WTC11 (cell line): ENCODE measurements at regions not wholly inside any gene's neighbourhood (a gene's known extent, or its start where the extent isn't known, plus 50 kb on each side); places are given as distances from the start of the nearest gene placed in this dataset.
A peak's percentile ranks its signal among the peaks of the same experiment; 100 is the strongest.
"Not testable (repeated sequence)": the region's sequence is repeated elsewhere in the genome, so short reads cannot be mapped to it uniquely, and the experiment has no call there.

ENCODE experiments used
- ATAC-seq: fragments of 200-7000 bp; cut with Tn5 transposase; 2 replicates; pipeline ENCODE4 v1.10.0; 2021; ENCODE audit warnings: mild to moderate bottlenecking, moderate library complexity
- CTCF ChIA-PET: fragments of 300-600 bp; sonication (Branson Sonifier 250); formaldehyde crosslinking; loops from one replicate; lab custom pipeline; 2021; ENCODE audit warnings: antibody characterized with exemption; lab: Charles Lee
- POLR2A ChIA-PET: fragments of 350-600 bp; sonication (Branson Sonifier 250); formaldehyde crosslinking; loops from one replicate; lab custom pipeline; 2021; ENCODE audit warnings: antibody characterized with exemption; lab: Charles Lee
- DNase-seq: peaks from one replicate; pipeline ENCODE4 v3.0.0; 2021; ENCODE audit warnings: low spot score
- H3K27ac Mint-ChIP-seq: 2 replicates; pipeline ENCODE4 v1.8.0; 2021; ENCODE audit warnings: mixed read lengths
- H3K27me3 Mint-ChIP-seq: 2 replicates; pipeline ENCODE4 v1.8.0; 2021; ENCODE audit warnings: low read depth, mild to moderate bottlenecking, moderate library complexity, mixed read lengths
- H3K36me3 Mint-ChIP-seq: 2 replicates; pipeline ENCODE4 v1.8.0; 2021; ENCODE audit warnings: mixed read lengths
- H3K4me1 Mint-ChIP-seq: 2 replicates; pipeline ENCODE4 v1.8.0; 2022; ENCODE audit warnings: mixed read lengths
- H3K4me3 Mint-ChIP-seq: 2 replicates; pipeline ENCODE4 v1.8.0; 2021; ENCODE audit warnings: mild to moderate bottlenecking, moderate library complexity, mixed read lengths
- H3K9me3 Mint-ChIP-seq: 2 replicates; pipeline ENCODE4 v1.8.0; 2021; ENCODE audit warnings: mixed read lengths
- CREM ChIP-seq: sonication (generic); formaldehyde crosslinking; IDR thresholded peaks from 2 replicates; pipeline ENCODE4 v1.8.1; 2022; ENCODE audit warnings: mild to moderate bottlenecking, missing genetic modification reagents, moderate library complexity
- GTF2I ChIP-seq: fragments of 250-450 bp; sonication (Bioruptor Pico); conservative IDR thresholded peaks from 2 replicates; pipeline ENCODE4 v1.4.0; 2021; ENCODE audit warnings: mild to moderate bottlenecking
- IRF2 ChIP-seq: sonication (generic); formaldehyde crosslinking; IDR thresholded peaks from 2 replicates; pipeline ENCODE4 v1.8.0; 2022; ENCODE audit warnings: low read depth, missing genetic modification reagents, borderline replicate concordance
- MXD4 ChIP-seq: fragments of 250-450 bp; sonication (Bioruptor Pico); IDR thresholded peaks from 2 replicates; pipeline ENCODE4 v1.8.0; 2021; ENCODE audit warnings: mild to moderate bottlenecking, moderate library complexity, borderline replicate concordance
- NFYB ChIP-seq: sonication (generic); formaldehyde crosslinking; conservative IDR thresholded peaks from 2 replicates; pipeline ENCODE4 v1.8.0; 2022; ENCODE audit warnings: low read depth, missing genetic modification reagents
- ZNF121 ChIP-seq: sonication (generic); formaldehyde crosslinking; IDR thresholded peaks from 2 replicates; pipeline ENCODE4 v1.8.0; 2023; ENCODE audit warnings: missing genetic modification reagents
- ZNF416 ChIP-seq: fragments of 250-450 bp; sonication (Bioruptor Pico); IDR thresholded peaks from 2 replicates; pipeline ENCODE4 v1.9.0; 2021; ENCODE audit warnings: mild to moderate bottlenecking, inconsistent platforms
- TF ChIP-seq, protein P1 (sequence below): sonication (generic); formaldehyde crosslinking; IDR thresholded peaks from 2 replicates; pipeline ENCODE4 v1.8.0; 2022; ENCODE audit warnings: mild to moderate bottlenecking, missing genetic modification reagents
- TF ChIP-seq, protein P2 (sequence below): sonication (generic); formaldehyde crosslinking; IDR thresholded peaks from 2 replicates; pipeline ENCODE4 v1.8.1; 2023; ENCODE audit warnings: mild to moderate bottlenecking, missing genetic modification reagents, borderline replicate concordance
- TF ChIP-seq, protein P3 (sequence below): sonication (generic); formaldehyde crosslinking; IDR thresholded peaks from 2 replicates; pipeline ENCODE4 v1.8.0; 2023; ENCODE audit warnings: missing genetic modification reagents, mild to moderate bottlenecking, borderline replicate concordance

DNA sequence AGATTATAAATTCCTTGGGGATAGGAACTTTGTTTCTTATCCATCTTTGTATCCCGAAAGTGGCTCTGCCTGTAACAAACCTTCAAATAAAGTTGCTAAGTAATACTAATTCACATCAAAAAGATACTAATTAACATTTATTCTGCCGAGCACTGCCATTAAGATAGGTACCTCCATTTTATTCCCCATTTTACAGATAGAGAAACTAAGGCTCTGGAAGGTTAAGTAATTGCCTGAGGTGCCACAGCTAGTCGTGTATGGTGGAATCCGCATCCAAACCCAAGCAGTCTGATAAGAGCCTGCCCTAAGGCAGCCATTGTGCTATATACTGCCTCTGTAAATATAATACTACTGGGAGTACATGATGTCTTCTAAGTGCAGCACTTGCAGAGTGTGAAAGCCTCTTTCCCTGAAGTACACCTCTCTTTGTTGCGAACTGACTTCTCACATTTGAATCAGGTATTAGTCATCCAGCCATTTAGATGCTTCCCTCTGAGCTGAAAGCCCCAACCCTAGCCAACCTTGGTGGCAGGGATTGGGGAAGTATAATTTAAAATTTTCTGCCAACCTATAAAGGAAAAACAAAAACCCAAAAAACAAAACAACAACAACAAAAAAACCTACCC lies 78.5 kb upstream of the CHD2 start:
- H3K27me3 Mint-ChIP-seq: no peaks in the 10 kb centered on the region
- POLR2A ChIA-PET: interaction anchor here (0.7 to 4.8 kb wide), 7 partner anchors 9 to 82 kb away, joined by 3 to 41 read pairs (median 17); no protein-coding TSS in a partner anchor
- DNase-seq: no peak
- CTCF ChIA-PET: interaction anchor here (1.2 to 2.0 kb wide), 4 partner anchors 10 to 60 kb away, joined by 3 to 14 read pairs (median 7); no protein-coding TSS in a partner anchor
- peaks cover 79% of the 10 kb centered on the region for H3K4me1 Mint-ChIP-seq
- H3K9me3 Mint-ChIP-seq: no peaks in the 10 kb centered on the region
- no peaks in the 10 kb centered on the region for H3K36me3 Mint-ChIP-seq
- TF ChIP-seq, protein P1, sequence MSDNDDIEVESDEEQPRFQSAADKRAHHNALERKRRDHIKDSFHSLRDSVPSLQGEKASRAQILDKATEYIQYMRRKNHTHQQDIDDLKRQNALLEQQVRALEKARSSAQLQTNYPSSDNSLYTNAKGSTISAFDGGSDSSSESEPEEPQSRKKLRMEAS (CRISPR knock-in tag): no peak
- TF ChIP-seq CREM (no peak), GTF2I (CRISPR knock-in tag) (no peak)
- TF ChIP-seq, protein P2, sequence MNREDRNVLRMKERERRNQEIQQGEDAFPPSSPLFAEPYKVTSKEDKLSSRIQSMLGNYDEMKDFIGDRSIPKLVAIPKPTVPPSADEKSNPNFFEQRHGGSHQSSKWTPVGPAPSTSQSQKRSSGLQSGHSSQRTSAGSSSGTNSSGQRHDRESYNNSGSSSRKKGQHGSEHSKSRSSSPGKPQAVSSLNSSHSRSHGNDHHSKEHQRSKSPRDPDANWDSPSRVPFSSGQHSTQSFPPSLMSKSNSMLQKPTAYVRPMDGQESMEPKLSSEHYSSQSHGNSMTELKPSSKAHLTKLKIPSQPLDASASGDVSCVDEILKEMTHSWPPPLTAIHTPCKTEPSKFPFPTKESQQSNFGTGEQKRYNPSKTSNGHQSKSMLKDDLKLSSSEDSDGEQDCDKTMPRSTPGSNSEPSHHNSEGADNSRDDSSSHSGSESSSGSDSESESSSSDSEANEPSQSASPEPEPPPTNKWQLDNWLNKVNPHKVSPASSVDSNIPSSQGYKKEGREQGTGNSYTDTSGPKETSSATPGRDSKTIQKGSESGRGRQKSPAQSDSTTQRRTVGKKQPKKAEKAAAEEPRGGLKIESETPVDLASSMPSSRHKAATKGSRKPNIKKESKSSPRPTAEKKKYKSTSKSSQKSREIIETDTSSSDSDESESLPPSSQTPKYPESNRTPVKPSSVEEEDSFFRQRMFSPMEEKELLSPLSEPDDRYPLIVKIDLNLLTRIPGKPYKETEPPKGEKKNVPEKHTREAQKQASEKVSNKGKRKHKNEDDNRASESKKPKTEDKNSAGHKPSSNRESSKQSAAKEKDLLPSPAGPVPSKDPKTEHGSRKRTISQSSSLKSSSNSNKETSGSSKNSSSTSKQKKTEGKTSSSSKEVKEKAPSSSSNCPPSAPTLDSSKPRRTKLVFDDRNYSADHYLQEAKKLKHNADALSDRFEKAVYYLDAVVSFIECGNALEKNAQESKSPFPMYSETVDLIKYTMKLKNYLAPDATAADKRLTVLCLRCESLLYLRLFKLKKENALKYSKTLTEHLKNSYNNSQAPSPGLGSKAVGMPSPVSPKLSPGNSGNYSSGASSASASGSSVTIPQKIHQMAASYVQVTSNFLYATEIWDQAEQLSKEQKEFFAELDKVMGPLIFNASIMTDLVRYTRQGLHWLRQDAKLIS (CRISPR knock-in tag): no peak
- H3K4me3 Mint-ChIP-seq: peak overlapping the region; percentile 24
- no peak for ATAC-seq
- H3K27ac Mint-ChIP-seq: peak overlapping the region; percentile 47

DNA sequence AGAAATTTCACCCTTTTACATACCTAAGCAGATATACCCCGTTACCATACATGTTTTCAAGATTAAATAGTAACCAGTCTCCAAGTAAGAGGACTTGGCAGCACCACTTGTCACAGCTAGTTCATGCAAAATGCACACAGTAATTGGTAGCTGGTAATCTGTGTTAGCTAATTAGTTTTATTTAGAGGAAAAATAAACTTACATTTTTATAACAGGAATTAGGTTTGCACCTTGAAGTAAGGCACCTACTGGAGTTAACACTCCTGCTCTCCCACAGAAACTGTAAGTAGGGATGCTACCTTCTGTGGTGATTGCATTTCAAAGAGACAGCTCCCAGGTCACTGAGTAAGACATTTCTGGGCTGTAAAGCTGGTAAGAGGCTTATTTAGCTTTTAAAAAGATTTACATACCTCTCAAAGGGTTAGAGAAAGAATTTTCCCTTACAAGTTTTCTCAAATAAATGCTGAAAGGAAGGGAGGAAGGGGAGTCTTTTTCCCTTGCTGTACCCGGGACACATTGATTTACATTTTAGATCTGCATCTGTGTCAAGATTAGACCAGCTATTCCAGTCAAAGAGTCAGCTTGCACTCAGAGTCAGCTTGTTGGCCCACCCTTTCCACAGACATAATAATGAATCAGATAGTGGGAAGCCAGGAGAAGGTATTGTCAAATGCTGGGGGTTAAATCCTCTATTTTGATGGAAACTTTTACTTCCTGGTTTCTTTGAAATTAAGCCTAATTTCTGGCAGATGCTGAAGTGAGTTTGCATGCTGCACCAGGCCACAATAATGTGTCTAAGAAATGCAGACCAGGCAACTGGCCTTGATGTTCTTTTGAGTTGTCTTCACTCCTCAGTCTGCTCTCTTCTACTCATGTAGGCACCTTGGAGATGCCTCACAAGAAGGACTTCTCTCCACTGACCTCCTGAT lies 77.6 kb upstream of the CHD2 start:
- H3K27me3 Mint-ChIP-seq: no peaks in the 10 kb centered on the region
- H3K4me3 Mint-ChIP-seq: peak overlapping the region; percentile 24
- DNase-seq (no peak), ATAC-seq (peak; percentile 33)
- TF ChIP-seq, protein P3, sequence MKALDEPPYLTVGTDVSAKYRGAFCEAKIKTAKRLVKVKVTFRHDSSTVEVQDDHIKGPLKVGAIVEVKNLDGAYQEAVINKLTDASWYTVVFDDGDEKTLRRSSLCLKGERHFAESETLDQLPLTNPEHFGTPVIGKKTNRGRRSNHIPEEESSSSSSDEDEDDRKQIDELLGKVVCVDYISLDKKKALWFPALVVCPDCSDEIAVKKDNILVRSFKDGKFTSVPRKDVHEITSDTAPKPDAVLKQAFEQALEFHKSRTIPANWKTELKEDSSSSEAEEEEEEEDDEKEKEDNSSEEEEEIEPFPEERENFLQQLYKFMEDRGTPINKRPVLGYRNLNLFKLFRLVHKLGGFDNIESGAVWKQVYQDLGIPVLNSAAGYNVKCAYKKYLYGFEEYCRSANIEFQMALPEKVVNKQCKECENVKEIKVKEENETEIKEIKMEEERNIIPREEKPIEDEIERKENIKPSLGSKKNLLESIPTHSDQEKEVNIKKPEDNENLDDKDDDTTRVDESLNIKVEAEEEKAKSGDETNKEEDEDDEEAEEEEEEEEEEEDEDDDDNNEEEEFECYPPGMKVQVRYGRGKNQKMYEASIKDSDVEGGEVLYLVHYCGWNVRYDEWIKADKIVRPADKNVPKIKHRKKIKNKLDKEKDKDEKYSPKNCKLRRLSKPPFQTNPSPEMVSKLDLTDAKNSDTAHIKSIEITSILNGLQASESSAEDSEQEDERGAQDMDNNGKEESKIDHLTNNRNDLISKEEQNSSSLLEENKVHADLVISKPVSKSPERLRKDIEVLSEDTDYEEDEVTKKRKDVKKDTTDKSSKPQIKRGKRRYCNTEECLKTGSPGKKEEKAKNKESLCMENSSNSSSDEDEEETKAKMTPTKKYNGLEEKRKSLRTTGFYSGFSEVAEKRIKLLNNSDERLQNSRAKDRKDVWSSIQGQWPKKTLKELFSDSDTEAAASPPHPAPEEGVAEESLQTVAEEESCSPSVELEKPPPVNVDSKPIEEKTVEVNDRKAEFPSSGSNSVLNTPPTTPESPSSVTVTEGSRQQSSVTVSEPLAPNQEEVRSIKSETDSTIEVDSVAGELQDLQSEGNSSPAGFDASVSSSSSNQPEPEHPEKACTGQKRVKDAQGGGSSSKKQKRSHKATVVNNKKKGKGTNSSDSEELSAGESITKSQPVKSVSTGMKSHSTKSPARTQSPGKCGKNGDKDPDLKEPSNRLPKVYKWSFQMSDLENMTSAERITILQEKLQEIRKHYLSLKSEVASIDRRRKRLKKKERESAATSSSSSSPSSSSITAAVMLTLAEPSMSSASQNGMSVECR: no peak
- TF ChIP-seq MXD4 (CRISPR knock-in tag) (no peak), ZNF121 (CRISPR knock-in tag) (no peak), ZNF416 (no peak), IRF2 (CRISPR knock-in tag) (no peak)
- H3K36me3 Mint-ChIP-seq: no peaks in the 10 kb centered on the region
- H3K27ac Mint-ChIP-seq: peak overlapping the region; percentile 80
- peaks cover 76% of the 10 kb centered on the region for H3K4me1 Mint-ChIP-seq
- ChIA-PET CTCF (interaction anchor here (1.2 to 2.0 kb wide), 4 partner anchors 9 to 59 kb away, joined by 3 to 14 read pairs (median 7); no protein-coding TSS in a partner anchor), POLR2A (interaction anchor here (0.5 to 4.8 kb wide), 8 partner anchors 9 to 716 kb away, joined by 3 to 34 read pairs (median 3); no protein-coding TSS in a partner anchor)
- no peaks in the 10 kb centered on the region for H3K9me3 Mint-ChIP-seq

DNA sequence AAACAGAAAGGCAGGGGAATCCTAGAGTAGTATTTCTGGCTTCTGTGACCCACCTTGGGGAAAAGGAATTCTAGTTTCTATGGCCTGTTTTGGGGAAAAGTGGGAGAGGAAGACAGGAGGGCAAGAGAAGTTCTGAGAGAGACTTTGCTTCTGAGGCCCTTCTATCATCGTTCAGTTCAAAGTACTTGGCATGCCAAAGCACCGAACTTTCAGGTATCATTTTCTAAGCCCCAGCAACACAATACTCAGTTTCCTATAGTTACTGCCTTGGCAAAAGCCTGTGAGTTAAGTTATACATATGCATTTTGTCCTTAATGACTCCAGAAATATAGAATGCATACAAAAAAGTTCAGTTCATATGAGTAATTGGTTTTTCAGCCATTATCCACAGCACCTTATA lies 74.1 kb upstream of the CHD2 start:
- H3K27ac Mint-ChIP-seq: no peak overlapping the region
- no peaks in the 10 kb centered on the region for H3K27me3 Mint-ChIP-seq
- CTCF ChIA-PET: interaction anchor here (0.8 to 0.9 kb wide), 2 partner anchors 17 to 56 kb away, joined by 3 to 4 read pairs; no protein-coding TSS in a partner anchor
- no peak for TF ChIP-seq NFYB (CRISPR knock-in tag)
- POLR2A ChIA-PET: interaction anchor here (1.9 kb wide), 1 partner anchor 57 kb away, joined by 9 read pairs; no protein-coding TSS in a partner anchor
- H3K36me3 Mint-ChIP-seq: no peaks in the 10 kb centered on the region
- no peak overlapping the region for H3K4me3 Mint-ChIP-seq
- DNase-seq (no peak), ATAC-seq (no peak)
- H3K4me1 Mint-ChIP-seq: peaks cover 61% of the 10 kb centered on the region
- no peaks in the 10 kb centered on the region for H3K9me3 Mint-ChIP-seq

DNA sequence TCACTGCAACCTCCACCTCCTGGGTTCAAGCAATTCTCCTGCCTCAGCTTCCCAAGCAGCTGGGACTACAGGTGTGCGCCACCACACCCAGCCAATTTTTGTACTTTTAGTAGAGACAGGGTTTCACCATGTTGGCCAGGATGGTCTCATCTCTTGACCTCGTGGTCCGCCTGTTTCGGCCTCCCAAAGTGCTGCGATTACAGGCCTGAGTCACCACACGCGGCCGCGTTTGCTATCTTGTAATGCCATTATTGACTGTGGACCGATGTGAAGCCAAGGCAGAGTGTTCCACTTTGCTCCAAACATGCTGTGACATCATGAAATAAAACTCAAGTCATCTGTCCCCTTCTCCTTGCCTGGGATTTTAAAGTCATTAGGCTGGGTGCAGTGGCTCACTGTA lies 72.1 kb upstream of the CHD2 start:
- DNase-seq, POLR2A ChIA-PET, H3K36me3 Mint-ChIP-seq, ATAC-seq, H3K27me3 Mint-ChIP-seq, H3K4me3 Mint-ChIP-seq, H3K9me3 Mint-ChIP-seq, H3K27ac Mint-ChIP-seq: not testable (repeated sequence)
- H3K4me1 Mint-ChIP-seq: peaks cover 61% of the 10 kb centered on the region
- CTCF ChIA-PET: interaction anchor here (1.1 kb wide), 1 partner anchor 19 kb away, joined by 4 read pairs; no protein-coding TSS in a partner anchor
